ENCODE measurements at regions not wholly inside any gene's neighbourhood (a gene's known extent, or its start where the extent isn't known, plus 50 kb on each side); places are given as distances from the start of the nearest gene placed in this dataset.

GRCh38 chr13:79803296-79803695, 322.3 kb downstream of the NDFIP2 start:
- no peak overlapping the region for H3K4me3 Mint-ChIP-seq
- ChIA-PET CTCF (no interaction called here), POLR2A (no interaction called here)
- no peaks in the 10 kb centered on the region for H3K4me1 Mint-ChIP-seq
- H3K36me3 Mint-ChIP-seq (ENCODE audit: low read depth), result no peaks in the 10 kb centered on the region
- H3K27me3 Mint-ChIP-seq, result no peaks in the 10 kb centered on the region
- DNase-seq, result no peak
- no peak overlapping the region for H3K27ac Mint-ChIP-seq
- H3K9me3 Mint-ChIP-seq, result no peaks in the 10 kb centered on the region

- Mint-ChIP-seq H3K27ac (no peak overlapping the region), H3K4me3 (no peak overlapping the region)
Observed at GRCh38 chr13:79802389-79803085, 321.6 kb downstream of the NDFIP2 start.

GRCh38 chr13:79799059-79799867, 318.3 kb downstream of the NDFIP2 start:
- no peak overlapping the region for H3K27ac Mint-ChIP-seq
- no peaks in the 10 kb centered on the region for H3K9me3 Mint-ChIP-seq
- H3K36me3 Mint-ChIP-seq (ENCODE audit: low read depth), result no peaks in the 10 kb centered on the region
- POLR2A ChIA-PET, result no interaction called here
- CTCF ChIA-PET, result no interaction called here
- H3K4me3 Mint-ChIP-seq, result no peak overlapping the region
- no peaks in the 10 kb centered on the region for H3K4me1 Mint-ChIP-seq
- H3K27me3 Mint-ChIP-seq, result no peaks in the 10 kb centered on the region
- no peak for DNase-seq

More at GRCh38 chr13:79802389-79803085, 321.6 kb downstream of the NDFIP2 start:
- Mint-ChIP-seq H3K9me3 (no peaks in the 10 kb centered on the region), H3K36me3 (ENCODE audit: low read depth) (no peaks in the 10 kb centered on the region), H3K4me1 (no peaks in the 10 kb centered on the region), H3K27me3 (no peaks in the 10 kb centered on the region)
- ChIA-PET POLR2A (no interaction called here), CTCF (no interaction called here)
- no peak for DNase-seq

- ChIA-PET POLR2A (no interaction called here), CTCF (no interaction called here)
- H3K4me1 Mint-ChIP-seq, result no peaks in the 10 kb centered on the region
- H3K27ac Mint-ChIP-seq, result no peak overlapping the region
- DNase-seq, result no peak
- H3K36me3 Mint-ChIP-seq (ENCODE audit: low read depth), result no peaks in the 10 kb centered on the region
- no peaks in the 10 kb centered on the region for H3K27me3 Mint-ChIP-seq
- H3K9me3 Mint-ChIP-seq, result no peaks in the 10 kb centered on the region
- H3K4me3 Mint-ChIP-seq, result no peak overlapping the region
Observed at GRCh38 chr13:79796136-79796535, 315.2 kb downstream of the NDFIP2 start.

GRCh38 chr13:79794931-79795330, 314.0 kb downstream of the NDFIP2 start:
- H3K4me3 Mint-ChIP-seq, result no peak overlapping the region
- POLR2A ChIA-PET, result no interaction called here

GRCh38 chr13:79792716-79793115, 311.8 kb downstream of the NDFIP2 start:
- Mint-ChIP-seq H3K36me3 (ENCODE audit: low read depth) (no peaks in the 10 kb centered on the region), H3K4me1 (no peaks in the 10 kb centered on the region), H3K27ac (no peak overlapping the region), H3K9me3 (no peaks in the 10 kb centered on the region), H3K27me3 (no peaks in the 10 kb centered on the region), H3K4me3 (no peak overlapping the region)
- POLR2A ChIA-PET, result no interaction called here
- CTCF ChIA-PET, result no interaction called here
- no peak for DNase-seq

More at GRCh38 chr13:79794931-79795330, 314.0 kb downstream of the NDFIP2 start:
- H3K9me3 Mint-ChIP-seq, result no peaks in the 10 kb centered on the region
- H3K27ac Mint-ChIP-seq, result no peak overlapping the region
- H3K4me1 Mint-ChIP-seq, result no peaks in the 10 kb centered on the region
- H3K27me3 Mint-ChIP-seq, result no peaks in the 10 kb centered on the region
- no peaks in the 10 kb centered on the region for H3K36me3 Mint-ChIP-seq (ENCODE audit: low read depth)
- DNase-seq, result no peak
- CTCF ChIA-PET, result interaction anchor here (1.0 kb wide), 1 partner anchor 17 kb away, joined by 4 read pairs; no protein-coding TSS in a partner anchor

GRCh38 chr13:79791471-79792042, 310.6 kb downstream of the NDFIP2 start:
- no peaks in the 10 kb centered on the region for H3K4me1 Mint-ChIP-seq
- no peaks in the 10 kb centered on the region for H3K27me3 Mint-ChIP-seq
- H3K4me3 Mint-ChIP-seq, result no peak overlapping the region
- POLR2A ChIA-PET, result no interaction called here
- DNase-seq, result no peak
- H3K27ac Mint-ChIP-seq, result no peak overlapping the region
- no peaks in the 10 kb centered on the region for H3K36me3 Mint-ChIP-seq (ENCODE audit: low read depth)
- no peaks in the 10 kb centered on the region for H3K9me3 Mint-ChIP-seq
- CTCF ChIA-PET, result no interaction called here

- no peak for DNase-seq
- ChIA-PET CTCF (no interaction called here), POLR2A (no interaction called here)
- Mint-ChIP-seq H3K4me3 (no peak overlapping the region), H3K4me1 (no peaks in the 10 kb centered on the region), H3K27ac (no peak overlapping the region), H3K27me3 (no peaks in the 10 kb centered on the region), H3K36me3 (ENCODE audit: low read depth) (no peaks in the 10 kb centered on the region), H3K9me3 (no peaks in the 10 kb centered on the region)
Observed at GRCh38 chr13:79786176-79786575, 305.2 kb downstream of the NDFIP2 start.

GRCh38 chr13:79782541-79783205, 301.7 kb downstream of the NDFIP2 start:
- H3K27me3 Mint-ChIP-seq, result no peaks in the 10 kb centered on the region
- DNase-seq, result no peak

GRCh38 chr13:79781829-79782540, 301.0 kb downstream of the NDFIP2 start:
- Mint-ChIP-seq H3K4me3 (no peak overlapping the region), H3K36me3 (ENCODE audit: low read depth) (no peaks in the 10 kb centered on the region), H3K27me3 (no peaks in the 10 kb centered on the region), H3K4me1 (no peaks in the 10 kb centered on the region), H3K27ac (no peak overlapping the region), H3K9me3 (no peaks in the 10 kb centered on the region)
- DNase-seq, result no peak
- ChIA-PET POLR2A (no interaction called here), CTCF (no interaction called here)

More at GRCh38 chr13:79782541-79783205, 301.7 kb downstream of the NDFIP2 start:
- ChIA-PET POLR2A (no interaction called here), CTCF (interaction anchor here (1.0 kb wide), 1 partner anchor 358 kb away, joined by 3 read pairs; no protein-coding TSS in a partner anchor)
- Mint-ChIP-seq H3K4me1 (no peaks in the 10 kb centered on the region), H3K27ac (no peak overlapping the region), H3K4me3 (no peak overlapping the region), H3K36me3 (ENCODE audit: low read depth) (no peaks in the 10 kb centered on the region), H3K9me3 (no peaks in the 10 kb centered on the region)

- POLR2A ChIA-PET, result no interaction called here
- Mint-ChIP-seq H3K9me3 (no peaks in the 10 kb centered on the region), H3K4me1 (no peaks in the 10 kb centered on the region)
Observed at GRCh38 chr13:79780240-79780639, 299.3 kb downstream of the NDFIP2 start.

GRCh38 chr13:79779761-79780160, 298.8 kb downstream of the NDFIP2 start:
- no peaks in the 10 kb centered on the region for H3K36me3 Mint-ChIP-seq (ENCODE audit: low read depth)
- H3K9me3 Mint-ChIP-seq, result no peaks in the 10 kb centered on the region
- H3K27ac Mint-ChIP-seq, result no peak overlapping the region
- H3K27me3 Mint-ChIP-seq, result no peaks in the 10 kb centered on the region
- POLR2A ChIA-PET, result no interaction called here
- DNase-seq, result no peak
- no peak overlapping the region for H3K4me3 Mint-ChIP-seq
- no peaks in the 10 kb centered on the region for H3K4me1 Mint-ChIP-seq
- CTCF ChIA-PET, result no interaction called here

More at GRCh38 chr13:79780240-79780639, 299.3 kb downstream of the NDFIP2 start:
- H3K4me3 Mint-ChIP-seq, result no peak overlapping the region
- no peak overlapping the region for H3K27ac Mint-ChIP-seq
- DNase-seq, result no peak
- CTCF ChIA-PET, result no interaction called here
- no peaks in the 10 kb centered on the region for H3K27me3 Mint-ChIP-seq
- H3K36me3 Mint-ChIP-seq (ENCODE audit: low read depth), result no peaks in the 10 kb centered on the region
